ENCODE measurements at regions not wholly inside any gene's neighbourhood (a gene's known extent, or its start where the extent isn't known, plus 50 kb on each side); places are given as distances from the start of the nearest gene placed in this dataset.

GRCh38 chr3:124132813-124133212, 140.9 kb upstream of the ROPN1 start:
- no TSS peak for BruUV-seq (replicated peaks)
- POLR2A ChIA-PET = no interaction called here
- H3K36me3 ChIP-seq (ENCODE audit: control insufficient read depth, insufficient read depth, low read length) = no peaks in the 10 kb centered on the region
- H3K9me3 ChIP-seq = no peaks in the 10 kb centered on the region; the same call in 1 of the 2 replicates
- Mint-ChIP-seq H3K36me3 (ENCODE audit: insufficient read depth, unreplicated experiment) (no peaks in the 10 kb centered on the region), H3K4me3 (ENCODE audit: unreplicated experiment) (no peak overlapping the region), H3K27me3 (ENCODE audit: insufficient read depth, unreplicated experiment) (peaks cover 12% of the 10 kb centered on the region), H3K4me1 (ENCODE audit: low read depth, unreplicated experiment) (no peaks in the 10 kb centered on the region), H3K27ac (ENCODE audit: unreplicated experiment) (no peak overlapping the region), H3K9me3 (ENCODE audit: unreplicated experiment) (no peaks in the 10 kb centered on the region)
- intact Hi-C loops (cut with micrococcal nuclease; ENCODE audit: unreplicated experiment) = no loop called here
- CTCF ChIA-PET = no interaction called here
- no peaks in the 10 kb centered on the region for H3K4me1 ChIP-seq
- DNase-seq = no peak
- no peaks in the 10 kb centered on the region for H3K27me3 ChIP-seq (replicated peaks; ENCODE audit: control insufficient read depth, insufficient read depth, low read length)
- no peak overlapping the region for H3K4me3 ChIP-seq (ENCODE audit: low read depth, low read length)
- TF ChIP-seq CTCF (IDR thresholded peaks at IDR 0.05; ENCODE audit: insufficient read depth in 1 of 2, low read depth in 1 of 2, low read length in 1 of 2, severe bottlenecking in 1 of 2, unreplicated experiment in 1 of 2) = no peak

- Histone ChIP-seq H3K27me3 (replicated peaks; ENCODE audit: control insufficient read depth, insufficient read depth, low read length) (no peaks in the 10 kb centered on the region; the same call in 1 of the 2 replicates), H3K9me3 (no peaks in the 10 kb centered on the region; the same call in 1 of the 2 replicates), H3K36me3 (ENCODE audit: control insufficient read depth, insufficient read depth, low read length) (no peaks in the 10 kb centered on the region), H3K4me3 (ENCODE audit: low read depth, low read length) (no peak overlapping the region), H3K4me1 (no peaks in the 10 kb centered on the region)
- H3K9me3 Mint-ChIP-seq (ENCODE audit: unreplicated experiment) = no peaks in the 10 kb centered on the region
- BruUV-seq (replicated peaks) = no TSS peak
- H3K4me1 Mint-ChIP-seq (ENCODE audit: low read depth, unreplicated experiment) = no peaks in the 10 kb centered on the region
- intact Hi-C loops (cut with micrococcal nuclease; ENCODE audit: unreplicated experiment) = no loop called here
- no peak for TF ChIP-seq CTCF (IDR thresholded peaks at IDR 0.05; ENCODE audit: insufficient read depth in 1 of 2, low read depth in 1 of 2, low read length in 1 of 2, severe bottlenecking in 1 of 2, unreplicated experiment in 1 of 2)
- CTCF ChIA-PET = no interaction called here
- POLR2A ChIA-PET = no interaction called here
- H3K36me3 Mint-ChIP-seq (ENCODE audit: insufficient read depth, unreplicated experiment) = no peaks in the 10 kb centered on the region
- DNase-seq = no peak
- H3K27ac Mint-ChIP-seq (ENCODE audit: unreplicated experiment) = no peak overlapping the region
- no peak overlapping the region for H3K4me3 Mint-ChIP-seq (ENCODE audit: unreplicated experiment)
- peaks cover 12% of the 10 kb centered on the region for H3K27me3 Mint-ChIP-seq (ENCODE audit: insufficient read depth, unreplicated experiment)
Measured at GRCh38 chr3:124133366-124133940, 141.5 kb upstream of the ROPN1 start.

- no peaks in the 10 kb centered on the region; the same call in 1 of the 2 replicates for H3K27me3 ChIP-seq (replicated peaks; ENCODE audit: control insufficient read depth, insufficient read depth, low read length)
- no peak overlapping the region for H3K27ac Mint-ChIP-seq (ENCODE audit: unreplicated experiment)
- no peak for TF ChIP-seq CTCF (IDR thresholded peaks at IDR 0.05; ENCODE audit: insufficient read depth in 1 of 2, low read depth in 1 of 2, low read length in 1 of 2, severe bottlenecking in 1 of 2, unreplicated experiment in 1 of 2)
Measured at GRCh38 chr3:124137216-124137615, 145.3 kb upstream of the ROPN1 start.

More at GRCh38 chr3:124137216-124137615, 145.3 kb upstream of the ROPN1 start:
- peaks cover 13% of the 10 kb centered on the region for H3K27me3 Mint-ChIP-seq (ENCODE audit: insufficient read depth, unreplicated experiment)
- POLR2A ChIA-PET = no interaction called here
- Histone ChIP-seq H3K4me1 (no peaks in the 10 kb centered on the region), H3K36me3 (ENCODE audit: control insufficient read depth, insufficient read depth, low read length) (no peaks in the 10 kb centered on the region), H3K4me3 (ENCODE audit: low read depth, low read length) (no peak overlapping the region), H3K9me3 (no peaks in the 10 kb centered on the region; the same call in 1 of the 2 replicates)
- CTCF ChIA-PET = no interaction called here
- H3K9me3 Mint-ChIP-seq (ENCODE audit: unreplicated experiment) = no peaks in the 10 kb centered on the region
- H3K4me3 Mint-ChIP-seq (ENCODE audit: unreplicated experiment) = no peak overlapping the region
- no peaks in the 10 kb centered on the region for H3K4me1 Mint-ChIP-seq (ENCODE audit: low read depth, unreplicated experiment)
- intact Hi-C loops (cut with micrococcal nuclease; ENCODE audit: unreplicated experiment) = no loop called here
- H3K36me3 Mint-ChIP-seq (ENCODE audit: insufficient read depth, unreplicated experiment) = no peaks in the 10 kb centered on the region
- no TSS peak for BruUV-seq (replicated peaks)
- no peak for DNase-seq
